ENCODE measurements at regions not wholly inside any gene's neighbourhood (a gene's known extent, or its start where the extent isn't known, plus 50 kb on each side); places are given as distances from the start of the nearest gene placed in this dataset.

- Histone ChIP-seq H3K27ac (peak overlapping the region in 1 of 4 donors; percentile 13), H3K9me3 (no peaks in the 10 kb centered on the region), H3K27me3 (no peaks in the 10 kb centered on the region), H3K36me3 (no peaks in the 10 kb centered on the region), H3K4me1 (no peaks in the 10 kb centered on the region), H3K4me3 (peak overlapping the region in 2 of 4 donors; percentile 16 to 27)
- WGBS, 2 donors, result 31 to 40% methylated on average over 8 of the region's 8 CpGs
- no peak for DNase-seq (ENCODE audit: low spot score in 2 of 2)
- TF ChIP-seq EP300 (IDR thresholded peaks at IDR 0.05), result no peak
- TF ChIP-seq CTCF (IDR thresholded peaks at IDR 0.05), result no peak
- no peak for TF ChIP-seq POLR2A (IDR thresholded peaks at IDR 0.05)
These were observed 393.1 kb downstream of the KLF12 start for GRCh38 chr13:73741111-73741510.

GRCh38 chr13:73740666-73741065, 393.5 kb downstream of the KLF12 start:
- DNase-seq (ENCODE audit: low spot score in 2 of 2), result no peak
- Histone ChIP-seq H3K4me3 (peak overlapping the region in 2 of 4 donors; percentile 16 to 27), H3K36me3 (no peaks in the 10 kb centered on the region), H3K27me3 (no peaks in the 10 kb centered on the region), H3K27ac (no peak overlapping the region), H3K4me1 (no peaks in the 10 kb centered on the region), H3K9me3 (no peaks in the 10 kb centered on the region)
- TF ChIP-seq CTCF (IDR thresholded peaks at IDR 0.05), result no peak
- TF ChIP-seq POLR2A (IDR thresholded peaks at IDR 0.05), result no peak
- TF ChIP-seq EP300 (IDR thresholded peaks at IDR 0.05), result no peak
- WGBS, 2 donors, result 44 to 57% methylated on average over 5 of the region's 5 CpGs

- Histone ChIP-seq H3K4me1 (no peaks in the 10 kb centered on the region), H3K27me3 (no peaks in the 10 kb centered on the region), H3K4me3 (no peak overlapping the region), H3K27ac (no peak overlapping the region), H3K36me3 (no peaks in the 10 kb centered on the region), H3K9me3 (no peaks in the 10 kb centered on the region)
- no peak for TF ChIP-seq POLR2A (IDR thresholded peaks at IDR 0.05)
- TF ChIP-seq EP300 (IDR thresholded peaks at IDR 0.05), result no peak
- TF ChIP-seq CTCF (IDR thresholded peaks at IDR 0.05), result no peak
- WGBS, 2 donors, result 61 to 72% methylated on average over 1 of the region's 1 CpG
- no peak for DNase-seq (ENCODE audit: low spot score in 2 of 2)
These were observed 394.8 kb downstream of the KLF12 start for GRCh38 chr13:73739394-73739793.

GRCh38 chr13:73738626-73739025, 395.6 kb downstream of the KLF12 start:
- TF ChIP-seq POLR2A (IDR thresholded peaks at IDR 0.05) (no peak), EP300 (IDR thresholded peaks at IDR 0.05) (no peak), CTCF (IDR thresholded peaks at IDR 0.05) (no peak)
- Histone ChIP-seq H3K4me1 (no peaks in the 10 kb centered on the region), H3K4me3 (no peak overlapping the region), H3K27ac (no peak overlapping the region), H3K36me3 (no peaks in the 10 kb centered on the region), H3K9me3 (no peaks in the 10 kb centered on the region), H3K27me3 (no peaks in the 10 kb centered on the region)
- DNase-seq (ENCODE audit: low spot score in 2 of 2), result no peak
- 67 to 91% methylated on average over 5 of the region's 5 CpGs for WGBS, 2 donors

GRCh38 chr13:73737214-73737613, 397.0 kb downstream of the KLF12 start:
- no peak for DNase-seq (ENCODE audit: low spot score in 2 of 2)
- no peaks in the 10 kb centered on the region for H3K4me1 ChIP-seq
- H3K9me3 ChIP-seq, result no peaks in the 10 kb centered on the region
- no peak overlapping the region for H3K27ac ChIP-seq
- TF ChIP-seq CTCF (IDR thresholded peaks at IDR 0.05) (no peak), POLR2A (IDR thresholded peaks at IDR 0.05) (no peak), EP300 (IDR thresholded peaks at IDR 0.05) (no peak)
- WGBS, 2 donors, result 86 to 87% methylated on average over 2 of the region's 2 CpGs
- no peaks in the 10 kb centered on the region for H3K27me3 ChIP-seq
- no peaks in the 10 kb centered on the region for H3K36me3 ChIP-seq
- H3K4me3 ChIP-seq, result no peak overlapping the region
